ENCODE measurements at regions not wholly inside any gene's neighbourhood (a gene's known extent, or its start where the extent isn't known, plus 50 kb on each side); places are given as distances from the start of the nearest gene placed in this dataset.
"Not testable (repeated sequence)": the region's sequence is repeated elsewhere in the genome, so short reads cannot be mapped to it uniquely, and the experiment has no call there.

DNA sequence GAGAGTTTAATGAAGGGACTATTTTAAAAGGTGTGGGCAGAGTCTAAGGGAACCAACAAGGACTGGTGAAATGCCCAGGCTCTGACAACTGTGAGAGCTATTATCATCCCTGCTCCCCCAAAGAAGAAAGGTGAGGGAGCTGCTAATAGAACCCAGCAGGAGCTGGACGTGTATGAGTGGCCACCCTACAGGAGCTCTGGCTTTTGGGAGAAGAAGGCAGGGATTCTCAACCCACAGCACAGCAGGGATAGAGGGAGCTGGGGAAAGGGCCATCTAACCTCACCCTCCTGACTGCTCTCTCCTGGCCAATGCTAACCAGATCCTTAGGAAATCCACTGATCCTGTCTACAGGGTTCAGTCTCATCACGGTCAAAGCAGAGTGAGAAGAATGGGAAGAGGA, 57.1 kb downstream of the GRIN2B start:
- DNase-seq (ENCODE audit: low spot score) = no peak

DNA sequence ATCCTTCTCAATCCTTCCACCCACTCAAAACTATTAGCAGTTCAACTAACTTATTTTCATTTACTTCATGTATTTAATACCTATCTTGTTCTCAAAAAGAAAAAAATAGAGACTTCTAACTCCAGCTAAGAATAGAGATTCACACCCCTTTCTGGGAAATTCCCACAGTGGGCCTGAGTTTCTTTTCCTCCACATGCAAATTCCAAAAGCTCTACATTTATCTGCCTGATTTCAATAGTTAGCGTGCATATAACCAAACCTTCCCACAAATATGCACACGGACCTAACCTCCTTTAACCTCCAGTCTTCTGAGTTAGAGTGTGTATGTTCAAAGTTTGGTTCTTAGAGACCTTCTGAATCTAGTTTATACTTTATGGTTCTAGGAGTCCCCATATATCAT, 62.5 kb downstream of the GRIN2B start:
- DNase-seq (ENCODE audit: low spot score) = no peak

- DNase-seq (ENCODE audit: low spot score) = no peak
Measured at GRCh38 chr12:13915096-13915495, 66.3 kb downstream of the GRIN2B start.

DNA sequence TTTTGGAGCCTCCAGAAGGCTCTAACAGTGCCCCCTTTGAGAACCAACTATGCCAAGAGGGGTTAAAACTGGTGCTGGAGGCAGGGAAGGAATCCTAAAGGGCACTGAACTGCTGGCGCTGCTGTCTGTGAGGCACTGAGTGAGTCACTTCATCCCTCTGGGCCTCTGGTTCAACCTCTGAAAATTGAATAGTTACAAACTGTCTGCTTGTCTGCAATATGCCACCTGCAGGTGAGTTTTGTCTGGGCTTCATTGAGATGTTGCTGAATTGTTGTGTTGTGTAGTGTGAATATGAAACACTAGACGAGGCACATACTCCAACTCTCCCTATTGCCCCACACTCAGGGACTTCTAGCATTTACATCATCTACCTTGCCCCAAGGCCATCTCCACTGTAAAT, 68.0 kb downstream of the GRIN2B start:
- DNase-seq (ENCODE audit: low spot score) = peak; percentile 40

DNA sequence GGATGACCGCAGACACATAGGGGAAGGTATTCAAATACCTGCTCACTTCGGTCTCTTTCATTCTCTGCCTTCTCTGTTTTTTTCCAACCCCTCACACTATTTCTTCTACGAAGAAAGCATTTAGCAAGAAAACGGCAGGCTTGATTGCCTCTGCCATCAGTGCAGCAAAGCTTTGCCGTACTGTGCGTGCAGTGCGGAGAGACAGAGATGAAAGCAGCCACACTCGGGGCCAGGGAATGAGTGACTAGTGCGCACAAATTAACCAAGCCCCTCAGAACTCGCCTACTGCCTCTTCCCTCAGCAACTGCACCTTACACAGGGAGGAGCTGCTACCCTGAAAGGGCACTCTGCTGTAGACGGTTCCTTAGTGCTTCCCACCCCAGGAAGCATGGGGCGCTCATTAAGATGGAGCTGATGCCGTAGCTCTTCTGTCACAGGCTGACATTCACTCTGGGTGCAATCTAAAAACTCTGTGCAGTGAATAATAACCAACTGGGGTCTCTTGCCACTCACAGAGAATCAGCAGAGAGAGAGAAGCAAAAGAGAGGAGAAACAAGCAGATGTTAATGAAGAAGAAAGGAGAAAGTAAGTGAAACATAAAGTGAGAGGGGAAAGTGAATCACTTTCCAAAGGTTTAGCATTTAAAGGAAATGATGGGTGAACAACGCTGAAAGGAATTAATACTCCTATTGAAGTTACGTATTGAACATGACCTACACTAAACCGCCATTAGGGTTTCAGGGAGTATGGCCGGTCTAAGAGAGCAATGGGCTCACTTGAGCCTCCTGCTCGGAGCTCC, 69.4 kb downstream of the GRIN2B start:
- DNase-seq (ENCODE audit: low spot score) = no peak

- DNase-seq (ENCODE audit: low spot score) = no peak
Measured at GRCh38 chr12:13905794-13906193, 75.6 kb downstream of the GRIN2B start.

- DNase-seq (ENCODE audit: low spot score) = no peak
Measured at GRCh38 chr12:13900718-13901117, 80.7 kb downstream of the GRIN2B start.

GRCh38 chr12:13898387-13898786, 83.0 kb downstream of the GRIN2B start:
- DNase-seq (ENCODE audit: low spot score) = not testable (repeated sequence)

GRCh38 chr12:13897811-13898210, 83.6 kb downstream of the GRIN2B start:
- DNase-seq (ENCODE audit: low spot score) = no peak

GRCh38 chr12:13896063-13896626, 85.3 kb downstream of the GRIN2B start:
- DNase-seq (ENCODE audit: low spot score) = peak; percentile 9

GRCh38 chr12:13891902-13892301, 89.5 kb downstream of the GRIN2B start:
- peak; percentile 37 for DNase-seq (ENCODE audit: low spot score)

GRCh38 chr12:13890943-13891342, 90.5 kb downstream of the GRIN2B start:
- DNase-seq (ENCODE audit: low spot score) = no peak

- no peak for DNase-seq (ENCODE audit: low spot score)
Measured at GRCh38 chr12:13887779-13888388, 93.5 kb downstream of the GRIN2B start.

- DNase-seq (ENCODE audit: low spot score) = no peak
Measured at GRCh38 chr12:13882176-13882575, 99.2 kb downstream of the GRIN2B start.

DNA sequence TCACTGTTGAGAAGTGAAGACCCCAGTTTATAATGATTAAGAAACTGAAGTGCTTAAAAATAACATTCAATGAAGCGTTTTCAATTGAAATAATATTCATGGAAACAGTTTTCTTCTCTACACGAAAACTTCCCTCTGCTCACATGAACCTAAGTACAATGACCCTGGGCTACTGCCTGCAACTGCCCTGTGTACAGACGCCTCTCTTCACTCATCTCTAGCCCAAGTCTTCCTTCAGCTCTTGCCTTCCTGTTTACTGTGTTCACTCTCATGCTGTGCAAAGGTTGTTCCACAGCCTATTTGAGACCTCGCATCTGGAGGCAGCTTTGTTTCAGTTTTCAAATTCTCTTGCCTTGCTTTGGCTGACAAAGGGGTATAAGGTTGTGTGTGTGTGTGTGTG, 100.8 kb downstream of the GRIN2B start:
- DNase-seq (ENCODE audit: low spot score) = no peak

DNA sequence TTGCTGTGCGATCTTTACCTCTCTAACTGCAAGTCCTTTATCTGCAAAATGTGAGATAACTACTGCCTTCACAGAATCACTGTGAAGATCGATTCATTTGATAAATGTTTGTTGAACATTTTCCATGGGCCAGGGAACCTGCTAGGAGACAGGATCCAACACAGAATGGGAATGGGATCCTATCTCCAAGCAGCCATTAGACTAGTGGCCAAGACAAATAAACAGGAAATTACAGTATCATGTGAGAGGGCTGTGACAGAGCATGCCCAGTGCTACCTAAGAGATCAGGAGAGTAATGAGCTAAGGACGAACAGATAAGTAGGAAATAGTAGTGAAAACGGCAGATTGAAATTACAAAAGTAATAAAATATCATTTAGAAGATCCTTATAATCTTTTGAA, 105.7 kb downstream of the GRIN2B start:
- DNase-seq (ENCODE audit: low spot score) = no peak

DNA sequence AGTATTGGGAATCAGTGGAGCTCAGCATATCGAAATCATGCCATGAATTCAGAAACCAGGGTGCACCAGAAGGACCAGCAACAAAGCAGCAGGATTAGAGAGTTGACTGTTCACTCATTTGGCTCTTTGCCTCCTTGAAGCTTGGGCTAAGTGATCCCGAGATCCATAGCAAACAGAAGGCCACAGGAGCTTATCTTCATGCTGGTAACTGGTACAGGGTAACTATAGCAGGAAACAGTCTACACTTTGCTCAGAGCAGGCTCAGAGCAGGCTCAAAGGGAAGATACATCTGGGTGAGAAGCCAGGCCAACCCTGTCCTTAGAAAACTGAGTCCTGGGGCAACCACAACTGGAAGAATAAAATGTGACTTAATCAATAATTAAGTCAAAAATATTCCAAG, 111.1 kb downstream of the GRIN2B start:
- DNase-seq (ENCODE audit: low spot score) = no peak

DNA sequence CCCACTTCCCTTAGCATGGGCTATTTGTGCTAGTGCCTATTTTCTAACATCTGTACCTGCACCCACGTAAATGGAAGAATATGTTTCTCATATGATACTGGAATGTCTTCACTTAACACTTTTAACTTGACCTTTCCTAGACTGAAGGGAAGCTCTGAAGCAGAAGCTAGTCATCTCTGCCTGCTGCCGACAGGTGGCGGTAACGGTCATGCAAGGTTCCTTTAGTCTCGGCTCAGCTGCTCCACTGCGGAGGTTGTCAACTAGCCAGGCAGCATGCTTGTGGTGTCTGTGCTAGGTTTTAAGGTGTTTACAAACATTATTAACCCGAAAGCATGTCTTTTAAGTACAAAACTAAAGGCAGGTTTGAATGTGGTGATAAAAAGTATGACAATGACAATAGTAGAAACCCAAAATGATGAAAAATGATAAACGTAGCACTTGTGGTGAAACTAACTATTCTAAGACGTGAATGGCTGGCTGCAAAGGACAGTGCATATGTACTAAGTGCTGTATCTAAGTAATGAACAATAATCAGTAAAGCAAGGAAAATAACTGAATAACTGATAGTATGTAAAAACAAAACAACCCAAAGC, 117.2 kb downstream of the GRIN2B start:
- DNase-seq (ENCODE audit: low spot score) = peak; percentile 75

DNA sequence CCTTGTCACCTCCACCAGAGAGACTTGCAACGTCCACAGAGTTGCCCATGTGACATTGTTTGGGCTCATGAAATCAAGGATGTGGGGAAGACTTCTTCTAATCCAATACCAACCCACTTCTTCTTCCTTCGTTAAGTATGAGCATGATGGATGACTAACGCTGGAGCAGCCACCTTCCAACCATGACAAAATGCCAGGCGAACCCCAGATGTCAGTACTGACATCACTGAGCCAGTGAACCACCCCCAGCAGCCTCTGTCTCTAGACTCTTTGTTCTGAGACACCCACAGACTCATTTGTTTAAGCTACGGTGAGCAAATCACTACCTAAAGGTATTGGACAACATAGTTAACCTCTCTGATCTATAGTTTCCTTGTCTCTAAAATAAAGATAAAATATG, 123.7 kb downstream of the GRIN2B start:
- no peak for DNase-seq (ENCODE audit: low spot score)

DNA sequence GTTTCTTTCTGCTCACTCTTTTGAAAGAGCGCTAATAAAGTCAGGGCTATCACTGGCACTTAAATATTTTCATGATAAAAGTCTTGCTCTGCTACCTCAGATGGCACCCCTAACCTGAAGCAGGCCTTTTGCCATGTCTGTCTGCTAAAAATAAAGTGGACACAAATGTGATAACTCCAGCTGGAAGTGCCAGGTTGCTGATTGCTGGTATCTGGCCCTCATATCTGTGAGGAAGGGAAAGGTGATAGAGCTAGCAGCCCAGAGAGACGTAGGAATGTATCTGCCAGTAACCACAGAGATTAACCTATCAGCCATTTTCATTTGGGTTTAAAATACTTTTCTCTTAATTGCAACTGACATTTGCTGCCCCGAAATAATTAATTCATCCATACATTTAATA, 127.9 kb downstream of the GRIN2B start:
- DNase-seq (ENCODE audit: low spot score) = no peak

DNA sequence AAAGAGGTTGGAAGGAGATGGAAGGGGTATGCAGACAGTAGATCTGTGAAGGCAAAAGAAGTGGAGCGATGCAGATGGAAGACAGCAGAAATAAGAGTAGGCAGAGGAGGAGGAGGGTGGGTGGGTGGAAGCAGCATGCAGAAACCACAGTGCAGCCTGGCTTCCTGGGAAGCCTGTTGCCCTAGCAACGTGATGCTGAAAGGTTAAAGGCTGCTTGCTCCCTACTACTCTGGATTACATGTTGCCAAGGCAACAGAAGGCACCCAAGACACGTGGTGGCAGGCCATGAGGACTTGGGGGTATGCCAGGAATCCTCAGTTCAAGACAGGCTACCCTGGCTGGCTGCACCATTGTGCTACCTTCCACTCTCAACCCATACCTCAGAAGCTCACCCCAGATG, 129.6 kb downstream of the GRIN2B start:
- DNase-seq (ENCODE audit: low spot score) = peak; percentile 1

- DNase-seq (ENCODE audit: low spot score) = no peak
Measured at GRCh38 chr12:13849456-13849855, 131.9 kb downstream of the GRIN2B start.

GRCh38 chr12:13843841-13844240, 137.6 kb downstream of the GRIN2B start:
- DNase-seq (ENCODE audit: low spot score) = no peak

All from kidney tubule cell (primary cell).